LoVo (cell line): ENCODE measurements at regions not wholly inside any gene's neighbourhood (a gene's known extent, or its start where the extent isn't known, plus 50 kb on each side); places are given as distances from the start of the nearest gene placed in this dataset.
"Not testable (repeated sequence)": the region's sequence is repeated elsewhere in the genome, so short reads cannot be mapped to it uniquely, and the experiment has no call there.

Experiments
- DNase-seq: peaks from one replicate; pipeline ENCODE4 v3.0.0-alpha.2; 2016; ENCODE audit warnings: low spot score

GRCh38 chr12:113565368-113565767, 93.7 kb upstream of the LHX5 start:
- DNase-seq: no peak

- DNase-seq: no peak
Observed at GRCh38 chr12:113561068-113561780, 89.6 kb upstream of the LHX5 start.

GRCh38 chr12:113559466-113559865, 87.8 kb upstream of the LHX5 start:
- no peak for DNase-seq

GRCh38 chr12:113555226-113555625, 83.6 kb upstream of the LHX5 start:
- DNase-seq: no peak

- DNase-seq: no peak
Observed at GRCh38 chr12:113552760-113553159, 81.1 kb upstream of the LHX5 start.

GRCh38 chr12:113551563-113551962, 79.9 kb upstream of the LHX5 start:
- DNase-seq: no peak

GRCh38 chr12:113548467-113548866, 76.8 kb upstream of the LHX5 start:
- no peak for DNase-seq

- no peak for DNase-seq
Observed at GRCh38 chr12:113546916-113547863, 75.5 kb upstream of the LHX5 start.

GRCh38 chr12:113537751-113538087, 66.0 kb upstream of the LHX5 start:
- DNase-seq: no peak

GRCh38 chr12:113537046-113537750, 65.5 kb upstream of the LHX5 start:
- DNase-seq: no peak

- DNase-seq: no peak
Observed at GRCh38 chr12:113535100-113535499, 63.4 kb upstream of the LHX5 start.

GRCh38 chr12:113534555-113534954, 62.9 kb upstream of the LHX5 start:
- no peak for DNase-seq

- no peak for DNase-seq
Observed at GRCh38 chr12:113533842-113534375, 62.2 kb upstream of the LHX5 start.

- DNase-seq: no peak
Observed at GRCh38 chr12:113532292-113532691, 60.6 kb upstream of the LHX5 start.

- DNase-seq: not testable (repeated sequence)
Observed at GRCh38 chr12:113531073-113531472, 59.4 kb upstream of the LHX5 start.

GRCh38 chr12:113528606-113529293, 57.1 kb upstream of the LHX5 start:
- no peak for DNase-seq

GRCh38 chr12:113525066-113525465, 53.4 kb upstream of the LHX5 start:
- no peak for DNase-seq

GRCh38 chr12:113524495-113524894, 52.8 kb upstream of the LHX5 start:
- DNase-seq: no peak

- DNase-seq: no peak
Observed at GRCh38 chr12:113521708-113522107, 50.0 kb upstream of the LHX5 start.
